GM21423 (cell line): ENCODE measurements at regions not wholly inside any gene's neighbourhood (a gene's known extent, or its start where the extent isn't known, plus 50 kb on each side); places are given as distances from the start of the nearest gene placed in this dataset.
"Not testable (repeated sequence)": the region's sequence is repeated elsewhere in the genome, so short reads cannot be mapped to it uniquely, and the experiment has no call there.

ENCODE experiments used
- ATAC-seq: cut with Tn5 transposase; IDR thresholded peaks from one replicate; pipeline ENCODE4 v1.9.1; 2021; ENCODE audit warnings: mild to moderate bottlenecking, moderate library complexity; ENCODE audit not compliant: unreplicated experiment

GRCh38 chr3:193114431-193115340 is 126.3 kb upstream of the PLAAT1 start:
- ATAC-seq = no peak

GRCh38 chr3:193116871-193117270 is 124.2 kb upstream of the PLAAT1 start:
- no peak for ATAC-seq

DNA sequence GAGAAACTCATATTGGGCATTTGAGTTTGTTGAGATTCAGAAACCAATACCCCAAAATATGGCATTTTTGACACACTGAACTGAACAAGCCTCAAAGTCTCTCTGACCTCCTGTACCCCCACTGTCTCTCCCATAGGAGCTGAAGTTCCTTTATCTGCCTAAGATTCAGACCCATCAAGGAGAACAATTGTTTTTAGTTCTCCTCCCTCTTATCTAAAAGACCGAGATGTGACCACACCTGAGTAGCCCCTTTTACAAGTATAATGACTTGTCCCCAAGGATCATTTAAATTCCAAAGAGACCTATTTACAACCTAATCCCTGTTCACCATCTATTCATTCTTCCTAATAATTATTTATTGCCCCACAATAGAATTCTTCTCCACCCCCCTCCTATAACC is 122.1 kb upstream of the PLAAT1 start:
- ATAC-seq = no peak

DNA sequence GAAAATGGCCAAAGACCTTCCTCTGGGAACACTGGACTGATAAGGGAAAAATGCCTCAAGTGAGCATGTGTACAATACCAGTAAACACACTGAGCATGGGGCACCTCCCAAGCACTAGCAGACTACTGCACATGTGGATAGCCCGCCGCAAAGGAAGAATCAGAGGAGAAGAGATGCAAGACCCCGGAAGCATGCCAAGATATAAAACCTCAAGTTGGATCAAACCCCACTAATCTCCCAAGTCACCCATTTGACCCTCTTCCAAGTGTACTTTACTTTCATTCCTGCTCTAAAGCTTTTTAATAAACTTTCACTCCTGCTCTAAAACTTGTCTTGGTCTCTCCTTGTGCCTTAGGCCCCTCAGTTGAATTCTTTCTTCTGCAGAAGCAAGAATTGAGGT is 121.1 kb upstream of the PLAAT1 start:
- no peak for ATAC-seq

DNA sequence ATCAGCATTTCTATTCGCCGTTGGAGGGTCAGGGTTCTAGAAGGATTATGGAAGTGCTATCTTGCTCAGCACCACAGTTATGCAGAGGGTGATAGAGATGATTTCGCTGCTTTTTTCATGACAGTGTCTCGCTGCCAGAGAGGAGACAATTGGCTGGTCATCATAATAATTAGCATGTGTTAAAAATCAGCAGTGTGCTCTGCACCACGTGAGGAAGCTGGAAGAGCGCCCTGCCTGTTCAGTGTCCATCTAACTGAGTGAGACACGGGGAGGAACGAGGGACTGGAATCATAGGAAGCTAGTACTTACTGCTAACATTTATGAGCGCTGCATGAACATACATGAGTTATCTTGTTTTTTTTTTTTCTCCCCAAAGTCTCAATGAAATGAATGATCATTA is 116.2 kb upstream of the PLAAT1 start:
- no peak for ATAC-seq

GRCh38 chr3:193129607-193130006 is 111.4 kb upstream of the PLAAT1 start:
- no peak for ATAC-seq

DNA sequence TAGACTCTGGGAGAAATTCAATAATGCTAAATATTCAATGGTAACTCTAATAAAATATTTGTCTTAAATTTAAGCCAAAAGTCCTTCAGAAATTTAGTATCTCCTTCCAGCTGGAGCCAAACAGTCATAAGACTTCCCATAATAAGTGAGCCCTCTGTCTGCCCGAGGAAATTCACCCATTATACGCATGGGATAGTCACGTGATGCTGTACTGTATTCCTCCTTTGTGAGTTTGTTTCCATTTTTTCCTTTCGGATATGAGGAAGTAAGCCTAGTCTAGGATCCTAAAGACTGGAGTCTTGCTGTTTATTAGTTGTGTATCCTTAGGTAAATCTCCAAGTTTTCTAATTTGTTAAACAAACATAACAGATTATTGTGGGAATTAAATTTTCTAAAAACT is 110.4 kb upstream of the PLAAT1 start:
- ATAC-seq = no peak

- no peak for ATAC-seq
Observed at GRCh38 chr3:193132241-193132640, 108.8 kb upstream of the PLAAT1 start.

DNA sequence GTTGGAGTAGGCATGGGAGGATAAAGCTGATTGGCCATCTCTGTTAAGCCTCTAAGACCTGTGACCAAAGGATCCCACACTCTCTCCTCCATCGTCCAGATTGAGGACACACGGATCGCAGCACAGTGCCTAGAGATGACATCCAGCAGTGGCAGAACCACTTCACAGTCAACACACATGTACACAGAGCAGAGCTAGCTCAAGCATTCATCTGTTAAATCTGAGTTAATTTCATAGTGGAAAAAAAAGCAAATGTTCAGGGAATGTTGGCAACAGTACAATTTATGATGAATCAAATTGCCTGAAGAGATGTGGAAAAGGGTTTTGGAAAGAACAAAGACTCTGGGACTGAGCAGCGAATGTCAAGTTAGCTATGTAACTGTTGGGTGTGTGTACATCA is 108.1 kb upstream of the PLAAT1 start:
- ATAC-seq = no peak

DNA sequence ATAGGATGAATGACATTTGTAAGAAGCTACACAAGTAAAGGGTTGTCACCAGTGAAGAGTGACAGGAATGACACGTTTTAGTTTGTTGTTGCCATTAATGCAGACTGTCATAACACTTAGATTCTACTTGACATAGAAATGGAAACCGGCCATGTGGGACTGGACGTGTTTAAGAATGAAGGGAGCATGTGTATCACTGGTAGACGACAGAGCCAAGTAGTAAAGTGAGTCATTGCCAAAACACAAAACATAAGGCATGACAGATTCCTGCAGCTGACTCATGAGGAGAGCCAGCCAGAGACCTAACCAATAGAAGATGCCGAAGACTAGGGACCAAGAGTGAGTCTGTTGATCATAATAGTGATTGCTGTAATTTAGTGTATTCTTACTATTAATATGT is 106.2 kb upstream of the PLAAT1 start:
- no peak for ATAC-seq

GRCh38 chr3:193140381-193140780 is 100.6 kb upstream of the PLAAT1 start:
- no peak for ATAC-seq

DNA sequence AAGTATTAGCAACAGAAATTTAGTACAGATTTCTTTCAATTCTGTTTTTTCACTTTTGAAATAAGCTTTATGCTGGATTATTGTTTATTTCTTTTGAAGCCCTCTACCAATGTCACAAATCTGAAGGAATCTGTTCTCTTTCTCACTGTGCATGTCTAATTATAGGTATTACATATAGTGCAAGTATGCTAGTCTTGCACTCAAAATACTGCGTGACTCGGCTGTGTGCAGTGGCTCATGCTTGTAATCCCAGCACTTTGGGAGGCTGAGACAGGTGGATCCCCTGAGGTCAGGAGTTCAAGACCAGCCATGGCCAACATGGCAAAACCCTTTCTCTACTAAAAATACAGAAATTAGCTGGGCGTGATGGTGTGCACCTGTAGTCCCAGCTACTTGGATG is 95.8 kb upstream of the PLAAT1 start:
- no peak for ATAC-seq

- ATAC-seq = no peak
Observed at GRCh38 chr3:193148688-193149473, 92.1 kb upstream of the PLAAT1 start.

DNA sequence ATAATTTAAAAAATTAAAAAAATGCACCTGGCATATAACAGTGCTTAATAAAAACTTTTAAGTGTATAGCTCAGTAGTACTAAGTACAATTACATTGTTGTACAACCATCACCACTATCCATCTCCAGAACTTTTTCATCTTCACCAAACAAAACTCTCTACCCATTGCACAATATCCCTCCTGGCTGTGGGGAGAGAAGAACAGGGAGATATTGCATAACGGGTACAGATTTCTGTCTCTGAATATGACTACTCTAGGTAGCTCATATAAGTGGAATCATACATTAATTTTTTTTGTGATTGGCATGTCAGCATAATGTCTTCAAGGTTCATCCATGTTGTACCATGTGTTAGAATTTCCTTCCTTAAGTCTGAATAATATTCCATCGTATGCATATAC is 91.0 kb upstream of the PLAAT1 start:
- no peak for ATAC-seq

DNA sequence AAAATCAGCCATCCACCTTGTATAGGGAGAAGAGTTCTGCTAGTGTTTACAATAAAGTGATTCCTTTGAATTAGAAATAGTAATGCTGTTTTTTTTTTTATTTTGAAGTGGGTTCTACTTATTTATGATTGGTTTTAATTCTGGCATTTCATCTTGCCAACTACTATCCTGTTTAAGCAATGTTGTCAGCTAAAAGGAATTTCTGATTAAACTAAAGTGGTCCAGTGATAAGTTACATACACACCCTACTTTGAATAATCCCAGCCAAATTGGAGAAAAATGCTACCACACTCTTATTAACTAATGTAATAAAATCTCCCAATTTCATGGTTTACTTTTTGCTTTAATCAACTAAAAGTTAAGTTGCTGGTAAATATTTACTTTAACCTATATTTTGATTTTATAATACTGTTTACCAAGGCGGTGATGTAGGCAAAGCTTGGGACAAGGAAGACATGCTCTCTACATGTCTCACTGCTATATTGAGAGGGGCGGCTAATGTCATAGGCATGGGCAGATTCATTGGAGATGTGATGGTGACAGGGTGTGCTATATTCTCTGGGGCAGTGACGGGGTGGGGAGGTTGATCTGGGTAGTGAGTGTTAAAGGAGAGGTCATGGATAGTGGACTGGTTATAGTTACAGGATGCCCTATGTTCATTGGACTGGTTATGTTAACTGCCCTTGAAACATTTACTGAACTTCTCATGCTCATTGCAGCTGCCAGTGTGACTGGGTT is 85.8 kb upstream of the PLAAT1 start:
- ATAC-seq = not testable (repeated sequence)

DNA sequence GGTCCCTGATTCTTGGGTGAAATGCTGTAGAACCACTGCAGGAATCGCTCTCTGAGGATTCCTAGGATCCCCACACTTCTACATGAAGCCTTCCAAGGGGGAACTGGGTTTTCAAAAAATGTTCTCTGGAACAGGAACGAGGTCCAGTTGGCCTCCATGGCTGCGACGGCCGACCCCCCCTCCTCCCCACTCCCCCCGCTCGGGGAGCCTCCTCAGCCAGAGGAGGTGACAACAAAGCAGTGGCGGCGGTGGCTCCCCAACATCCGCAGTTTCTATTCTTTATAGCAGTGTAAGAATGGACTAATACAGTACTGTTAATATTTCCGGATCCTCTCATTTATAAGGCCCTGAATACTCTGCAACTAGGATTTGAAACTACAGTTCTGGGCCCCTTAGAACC is 84.0 kb upstream of the PLAAT1 start:
- no peak for ATAC-seq

- no peak for ATAC-seq
Observed at GRCh38 chr3:193165431-193166120, 75.4 kb upstream of the PLAAT1 start.

GRCh38 chr3:193168931-193169330 is 72.1 kb upstream of the PLAAT1 start:
- ATAC-seq = no peak

- no peak for ATAC-seq
Observed at GRCh38 chr3:193174140-193174539, 66.9 kb upstream of the PLAAT1 start.

- ATAC-seq = not testable (repeated sequence)
Observed at GRCh38 chr3:193179332-193180012, 61.5 kb upstream of the PLAAT1 start.
